K562 (cell line): ENCODE measurements at regions not wholly inside any gene's neighbourhood (a gene's known extent, or its start where the extent isn't known, plus 50 kb on each side); places are given as distances from the start of the nearest gene placed in this dataset.

Experiments
- ATAC-seq: fragments of 200-7000 bp; cut with Tn5 transposase; 3 replicates; pipeline ENCODE4 v1.9.1; 2020; ENCODE audit warnings: moderate library complexity
- BruUV-seq: library from RNA; stranded (reverse); fragments of 400-500 nt; replicated peaks from 2 replicates; lab custom pipeline; 2021; lab: Mats Ljungman, UMichigan
- CTCF ChIA-PET: fragments of 300-600 bp; formaldehyde crosslinking; extraction: SDS; loops from one replicate; lab custom pipeline; 2021; ENCODE audit warnings: low intra/inter-chr PET ratio; lab: Yijun Ruan, JAX
- POLR2A ChIA-PET: fragments of 300-600, 350-650 bp; sonication (Branson Sonifier 250); formaldehyde crosslinking; extraction: SDS; loops from one replicate; lab custom pipeline; 2021; ENCODE audit warnings: antibody characterized with exemption, inconsistent platforms; lab: Yijun Ruan, JAX
- DNase-seq, 4 experiments: peaks; one replicate each; pipeline versions ENCODE4 v3.0.0 to v3.0.0-alpha.2; 2011 to 2018; ENCODE audit warnings: low spot score in 3 of 4, mixed read lengths in 3 of 4; ENCODE audit errors: extremely low read depth in 1 of 4
- FAIRE-seq: peaks from 2 replicates; lab custom pipeline; 2011; peaks lifted over from hg19 to GRCh38; lab: Jason Lieb, UNC
- H2AFZ ChIP-seq: 2 replicates; pipeline ENCODE4 v1.6.0; 2011; ENCODE audit warnings: low read depth, low read length, control low read depth, inconsistent platforms
- H3K27ac ChIP-seq: fragments of 200-600 bp; 3 replicates; pipeline ENCODE4 v1.8.0; 2011; ENCODE audit warnings: low read depth, mild to moderate bottlenecking, control low read depth, inconsistent platforms, low read length, moderate library complexity, mixed read lengths; ENCODE audit errors: extremely low read depth
- H3K27me3 ChIP-seq, 2 experiments: fragments of 300-600 bp in 1 of 2; 2 replicates in 1 of 2; 3 replicates in 1 of 2; pipeline versions ENCODE4 v1.6.0 to v1.8.0; 2011; ENCODE audit warnings: inconsistent platforms in 2 of 2, low read length in 2 of 2, mild to moderate bottlenecking in 1 of 2, mixed read lengths in 1 of 2, moderate library complexity in 1 of 2; ENCODE audit not compliant: control insufficient read depth in 2 of 2, insufficient read depth in 2 of 2
- H3K36me3 ChIP-seq: fragments of 300-600 bp; 3 replicates; pipeline ENCODE4 v1.8.0; 2011; ENCODE audit warnings: mild to moderate bottlenecking, low read length, inconsistent platforms; ENCODE audit not compliant: control insufficient read depth, insufficient read depth
- H3K4me1 ChIP-seq, 2 experiments: fragments of 200-600 bp in 1 of 2; replicated peaks in 1 of 2; 2 replicates in 1 of 2; 3 replicates in 1 of 2; pipeline versions ENCODE4 v1.5.1 to v1.8.0; 2011; ENCODE audit warnings: inconsistent platforms in 2 of 2, low read length in 2 of 2, mild to moderate bottlenecking in 1 of 2, mixed read lengths in 1 of 2, moderate library complexity in 1 of 2; ENCODE audit not compliant: control insufficient read depth in 2 of 2, insufficient read depth in 2 of 2
- H3K4me2 ChIP-seq: 2 replicates; pipeline ENCODE4 v1.6.1; 2011; ENCODE audit warnings: low read length, control low read depth, inconsistent platforms, mixed read lengths; ENCODE audit not compliant: insufficient read depth
- H3K4me3 ChIP-seq: fragments of 200-600 bp; sonication (generic), shearing (Covaris generic); 2 replicates; pipeline ENCODE4 v1.5.1; 2016; ENCODE audit warnings: control low read depth, inconsistent platforms
- H3K79me2 ChIP-seq: fragments of 200-600 bp; 3 replicates; pipeline ENCODE4 v1.8.0; 2011; ENCODE audit warnings: low read length, inconsistent platforms; ENCODE audit not compliant: control insufficient read depth, insufficient read depth
- H3K9ac ChIP-seq, 2 experiments: 2 replicates each; pipeline versions ENCODE4 v1.6.0 to v1.6.1; 2011; ENCODE audit warnings: low read depth in 2 of 2, low read length in 2 of 2, control low read depth in 1 of 2, inconsistent platforms in 1 of 2, mild to moderate bottlenecking in 1 of 2, mixed read lengths in 1 of 2; ENCODE audit not compliant: insufficient read depth in 1 of 2
- H3K9me1 ChIP-seq: one replicate; pipeline ENCODE4 v1.6.0; 2011; ENCODE audit warnings: inconsistent platforms, mild to moderate bottlenecking, low read length, moderate library complexity; ENCODE audit not compliant: control insufficient read depth, insufficient read depth
- H3K9me3 ChIP-seq: replicated peaks from 2 replicates; pipeline ENCODE4 v1.5.1; 2011; ENCODE audit warnings: low read depth, low read length, inconsistent platforms; ENCODE audit not compliant: control insufficient read depth, insufficient read depth
- H4K20me1 ChIP-seq: replicated peaks from 2 replicates; pipeline ENCODE4 v1.6.1; 2011; ENCODE audit warnings: low read length, inconsistent platforms, mixed read lengths; ENCODE audit not compliant: control insufficient read depth, insufficient read depth
- ARID2 ChIP-seq: fragments of 450-650 bp; IDR thresholded peaks from 2 replicates; pipeline ENCODE4 v1.6.1; 2017; ENCODE audit warnings: antibody characterized with exemption, mild to moderate bottlenecking
- BMI1 ChIP-seq: fragments of 150-350 bp; IDR thresholded peaks from 2 replicates; pipeline ENCODE4 v1.6.1; 2014; ENCODE audit warnings: low read length
- CTCF ChIP-seq, 3 experiments: IDR thresholded peaks in 2 of 3; conservative IDR thresholded peaks in 1 of 3; 2 replicates each; pipeline ENCODE4 v1.5.1; 2011 to 2012; ENCODE audit warnings: low read length in 3 of 3, mild to moderate bottlenecking in 3 of 3, control low read depth in 2 of 3, improper control_type of control experiment in 1 of 3, inconsistent platforms in 1 of 3, low read depth in 1 of 3, mixed read lengths in 1 of 3, moderate library complexity in 1 of 3; ENCODE audit not compliant: insufficient read depth in 2 of 3
- HIVEP1 ChIP-seq: fragments of 250-450 bp; sonication (Bioruptor Pico); IDR thresholded peaks from 2 replicates; pipeline ENCODE4 v1.4.0; 2020; ENCODE audit warnings: mild to moderate bottlenecking
- IRF2 ChIP-seq: sonication (generic); formaldehyde crosslinking; IDR thresholded peaks from 2 replicates; pipeline ENCODE4 v1.8.1; 2022; ENCODE audit warnings: mild to moderate bottlenecking, missing genetic modification reagents
- KAT8 ChIP-seq: fragments of 450-650 bp; IDR thresholded peaks from 2 replicates; pipeline ENCODE4 v1.6.1; 2016; ENCODE audit warnings: low read depth, mild to moderate bottlenecking
- SP2 ChIP-seq: IDR thresholded peaks from 2 replicates; pipeline ENCODE4 v1.6.1; 2011; ENCODE audit warnings: mild to moderate bottlenecking, low read depth, low read length, moderate library complexity; ENCODE audit not compliant: poor library complexity, severe bottlenecking; ENCODE audit errors: extremely low read depth
- ZNF398 ChIP-seq: fragments of 250-450 bp; sonication (Bioruptor Pico); IDR thresholded peaks from 2 replicates; pipeline ENCODE4 v1.8.0; 2021; ENCODE audit warnings: moderate library complexity, mild to moderate bottlenecking, inconsistent platforms
- WGBS: fragments of 100-300 bp; shearing (Covaris generic); methylation state at CpG from one replicate; pipeline ENCODE4 v1.1.6; 2016; ENCODE audit warnings: low coverage, mixed read lengths; ENCODE audit not compliant: insufficient coverage; ENCODE audit errors: missing lambda C conversion rate; 5-methylcytosine and 5-hydroxymethylcytosine counted together
- in situ Hi-C: fragments of 300-500 bp; cut with MboI; formaldehyde crosslinking; loops from 4 replicates; pipeline ENCODE4 v1.15.0; 2018; ENCODE audit warnings: inconsistent platforms, mixed read lengths
- intact Hi-C: fragments of 100-400 bp; cut with micrococcal nuclease; formaldehyde crosslinking; loops from 2 replicates; pipeline ENCODE4 v1.14.2; 2022

GRCh38 chr6:91167846-91168245 lies 581.0 kb upstream of the MAP3K7 start:
- H3K36me3 ChIP-seq, result no peaks in the 10 kb centered on the region
- POLR2A ChIA-PET, result no interaction called here
- H3K79me2 ChIP-seq, result no peaks in the 10 kb centered on the region
- no peak overlapping the region for H2AFZ ChIP-seq
- H4K20me1 ChIP-seq, result no peaks in the 10 kb centered on the region
- no TSS peak for BruUV-seq
- no peaks in the 10 kb centered on the region for H3K4me1 ChIP-seq
- no peaks in the 10 kb centered on the region for H3K9me3 ChIP-seq
- ATAC-seq (no peak), FAIRE-seq (no peak), DNase-seq (peak in 1 of 4 experiments; percentile 1)
- no peak overlapping the region for H3K9ac ChIP-seq
- H3K27me3 ChIP-seq, result no peaks in the 10 kb centered on the region
- WGBS, result 3% methylated on average over 3 of the region's 3 CpGs
- intact Hi-C loops (no loop called here), in situ Hi-C loops (no loop called here)
- CTCF ChIA-PET, result no interaction called here
- H3K4me3 ChIP-seq, result no peak overlapping the region
- no peaks in the 10 kb centered on the region for H3K9me1 ChIP-seq
- no peak overlapping the region for H3K27ac ChIP-seq
- TF ChIP-seq CTCF (IDR thresholded peaks at IDR 0.05 in 2 of 3, conservative IDR thresholded peaks at IDR 0.05 in 1 of 3; ENCODE audit: insufficient read depth in 2 of 3, low read depth in 1 of 3, low read length in 3 of 3), result 0 out of 6 replicates have a peak, but pooled peaks of 1 of the 3 experiments have one; percentile 11
- TF ChIP-seq BMI1, result no peak
- no peak overlapping the region for H3K4me2 ChIP-seq

- 0% methylated on average over 11 of the region's 11 CpGs for whole genome bisulfite sequencing
- Histone ChIP-seq H3K79me2 (no peaks in the 10 kb centered on the region), H4K20me1 (no peaks in the 10 kb centered on the region), H3K4me1 (no peaks in the 10 kb centered on the region), H3K9me1 (no peaks in the 10 kb centered on the region), H3K9me3 (no peaks in the 10 kb centered on the region), H3K27me3 (no peaks in the 10 kb centered on the region), H3K36me3 (no peaks in the 10 kb centered on the region), H3K27ac (no peak overlapping the region), H3K9ac (no peak overlapping the region), H2AFZ (no peak overlapping the region), H3K4me2 (no peak overlapping the region), H3K4me3 (no peak overlapping the region)
- in situ Hi-C loops (no loop called here), intact Hi-C loops (no loop called here)
- ChIA-PET CTCF (no interaction called here), POLR2A (no interaction called here)
- no peak for DNase-seq
- no peak for ATAC-seq
- BruUV-seq, result no TSS peak
- FAIRE-seq, result no peak
- no peak for TF ChIP-seq HIVEP1 (CRISPR knock-in tag)
- TF ChIP-seq SP2, result no peak
- no peak for TF ChIP-seq ZNF398 (CRISPR knock-in tag)
- TF ChIP-seq KAT8, result no peak
- TF ChIP-seq IRF2 (CRISPR knock-in tag), result no peak
- TF ChIP-seq ARID2, result no peak
Measured at GRCh38 chr6:91166271-91167046, 579.6 kb upstream of the MAP3K7 start.
